ENCODE measurements at regions not wholly inside any gene's neighbourhood (a gene's known extent, or its start where the extent isn't known, plus 50 kb on each side); places are given as distances from the start of the nearest gene placed in this dataset.
A peak's percentile ranks its signal among the peaks of the same experiment; 100 is the strongest.

GRCh38 chr13:24080134-24080533 lies 80.4 kb upstream of the SPATA13 start:
- Histone ChIP-seq H3T11ph (ENCODE audit: low read length) (no peak overlapping the region), H4K8ac (replicated peaks; ENCODE audit: insufficient read length, low read depth, low read length) (peak overlapping the region; percentile 96), H3K9ac (ENCODE audit: extremely low read depth, insufficient read length, low read length) (no peak overlapping the region), H3K14ac (ENCODE audit: insufficient read depth, low read length) (no peak overlapping the region), H3K4me1 (ENCODE audit: insufficient read depth, low read length) (peaks cover 10% of the 10 kb centered on the region; the same call in 1 of the 2 replicates), H2BK15ac (ENCODE audit: low read depth, low read length) (no peak overlapping the region), H3K23ac (ENCODE audit: insufficient read length, low read depth, low read length) (no peak overlapping the region), H3K56ac (ENCODE audit: insufficient read length, low read depth, low read length) (no peak overlapping the region), H3K27me3 (ENCODE audit: insufficient read depth, low read length) (0 out of 2 replicates have a peak, but pooled peaks cover 2% of the 10 kb centered on the region), H3K27ac (ENCODE audit: insufficient read length, low read depth, low read length) (no peak overlapping the region), H3K18ac (ENCODE audit: insufficient read length, low read depth, low read length) (no peak overlapping the region), H4K20me1 (ENCODE audit: control insufficient read depth, insufficient read depth, insufficient read length) (no peaks in the 10 kb centered on the region), H2BK120ac (ENCODE audit: low read depth, low read length, poor library complexity, severe bottlenecking) (no peak overlapping the region), H2BK12ac (ENCODE audit: insufficient read length, low read depth, low read length) (no peak overlapping the region), H3K4me2 (ENCODE audit: insufficient read depth, insufficient read length, low read length) (no peak overlapping the region), H4K91ac (ENCODE audit: insufficient read length, low read depth, low read length) (no peak overlapping the region), H3K79me2 (ENCODE audit: insufficient read depth, low read length) (no peaks in the 10 kb centered on the region), H2AK5ac (ENCODE audit: insufficient read length, low read length) (no peak overlapping the region), H2BK5ac (ENCODE audit: insufficient read length, low read length) (no peak overlapping the region), H4K5ac (ENCODE audit: insufficient read length, low read depth, low read length) (no peak overlapping the region), H3K79me1 (ENCODE audit: insufficient read depth, low read depth, low read length, poor library complexity, severe bottlenecking) (no peaks in the 10 kb centered on the region), H2BK20ac (ENCODE audit: low read depth, low read length, poor library complexity, severe bottlenecking) (no peak overlapping the region), H3K23me2 (ENCODE audit: insufficient read length, low read depth, low read length, poor library complexity, severe bottlenecking) (no peaks in the 10 kb centered on the region), H2AFZ (ENCODE audit: low read length) (no peak overlapping the region), H3K4ac (ENCODE audit: low read depth, low read length) (no peak overlapping the region), H3K9me3 (ENCODE audit: control insufficient read depth, low read depth, low read length) (no peaks in the 10 kb centered on the region)
- H3K9me3 Mint-ChIP-seq = no peaks in the 10 kb centered on the region; a peak in 1 of 5 replicates
- H3K4me1 Mint-ChIP-seq = peaks cover 29 to 37% of the 10 kb centered on the region in 2 experiments
- no peaks in the 10 kb centered on the region for H3K36me3 Mint-ChIP-seq (ENCODE audit: insufficient read depth in 1 of 3, low read depth in 3 of 3)
- no peak overlapping the region for H3K27ac Mint-ChIP-seq
- no peaks in the 10 kb centered on the region; the same call in 1 of the 2 replicates for H3K27me3 Mint-ChIP-seq (ENCODE audit: low read depth)
- no CpG with 5 or more reads among the region's 5 CpGs for WGBS (ENCODE audit: extremely low coverage, insufficient read length, low lambda C conversion rate)
- DNase-seq = no peak
- TF ChIP-seq CTCF (conservative IDR thresholded peaks at IDR 0.05) = no peak
- no peak overlapping the region for H3K4me3 Mint-ChIP-seq
